ENCODE measurements at regions not wholly inside any gene's neighbourhood (a gene's known extent, or its start where the extent isn't known, plus 50 kb on each side); places are given as distances from the start of the nearest gene placed in this dataset.

GRCh38 chr9:126125992-126126409, 200.6 kb upstream of the MVB12B start:
- TF ChIP-seq POLR2AphosphoS5 (IDR thresholded peaks at IDR 0.05; ENCODE audit: borderline replicate concordance, low read depth, low read length) (no peak), EZH2 (IDR thresholded peaks at IDR 0.05) (no peak)

Measured in SK-N-MC (cell line).